Heart right ventricle (tissue), 16 donors: ENCODE measurements at regions not wholly inside any gene's neighbourhood (a gene's known extent, or its start where the extent isn't known, plus 50 kb on each side); places are given as distances from the start of the nearest gene placed in this dataset.
A peak's percentile ranks its signal among the peaks of the same experiment; 100 is the strongest.

ENCODE experiments used
- ATAC-seq, 8 donors: fragments of 200-7000 bp; cut with Tn5 transposase; one replicate each; pipeline ENCODE4 v1.9.1; 2020; ENCODE audit warnings: mild to moderate bottlenecking in 8 of 8, moderate library complexity in 8 of 8, moderate number of reproducible peaks in 1 of 8
- DNase-seq, 2 donors: peaks; one replicate each; pipeline ENCODE4 v3.0.0-alpha.2; 2020
- H3K27ac ChIP-seq, 10 donors: fragments of 200-600 bp; sonication (generic) in 2 of 10; one replicate each; pipeline versions ENCODE4 v1.5.0 to v1.8.0; 2020 to 2022; ENCODE audit warnings: mild to moderate bottlenecking in 3 of 10
- H3K27me3 ChIP-seq, 7 donors: fragments of 200-600 bp; one replicate each; pipeline ENCODE4 v1.8.0; 2021 to 2022; ENCODE audit warnings: mild to moderate bottlenecking in 2 of 7
- H3K36me3 ChIP-seq, 9 donors: fragments of 200-600 bp; sonication (generic) in 1 of 9; one replicate each; pipeline versions ENCODE4 v1.5.0 to v1.8.0; 2020 to 2022; ENCODE audit warnings: mild to moderate bottlenecking in 2 of 9
- H3K4me1 ChIP-seq, 9 donors: fragments of 200-600 bp; sonication (generic) in 1 of 9; one replicate each; pipeline versions ENCODE4 v1.5.0 to v1.8.0; 2020 to 2022; ENCODE audit warnings: mild to moderate bottlenecking in 4 of 9
- H3K4me3 ChIP-seq, 10 donors: fragments of 200-600 bp; sonication (generic) in 2 of 10; one replicate each; pipeline versions ENCODE4 v1.5.0 to v1.8.0; 2020 to 2022; ENCODE audit warnings: mild to moderate bottlenecking in 7 of 10, moderate library complexity in 2 of 10
- H3K9me3 ChIP-seq, 11 donors: fragments of 200-600 bp in 10 of 11; sonication (generic) in 2 of 11; one replicate each; pipeline versions ENCODE4 v1.5.0 to v1.8.0; 2013 to 2022; ENCODE audit warnings: mild to moderate bottlenecking in 2 of 11, control low read depth in 1 of 11, moderate library complexity in 1 of 11
- CTCF ChIP-seq, 9 donors: fragments of 200-600 bp; sonication (generic) in 2 of 9; IDR thresholded peaks; one replicate each; pipeline versions ENCODE4 v1.5.0 to v1.8.0; 2021 to 2022; ENCODE audit warnings: antibody characterized with exemption in 9 of 9, mild to moderate bottlenecking in 5 of 9, moderate library complexity in 1 of 9
- whole genome bisulfite sequencing, 2 donors: extraction: QIAGEN DNeasy Blood & Tissue Kit; methylation state at CpG; one replicate each; pipeline ENCODE4 v1.1.7; 2013; ENCODE audit warnings: inconsistent platforms in 1 of 2; 5-methylcytosine and 5-hydroxymethylcytosine counted together
- intact Hi-C, 10 donors: fragments of 100-400 bp; cut with DNase I; formaldehyde crosslinking; loops; one replicate each; pipeline versions ENCODE4 v1.11.1 to v1.14.2; 2022
- donor health status: Arrhythmogenic right ventricular cardiomyopathy.
- donor health status: ischemic (EF 13 %, LVEDD 7.1; RV severe dilation, severe dysfunction).
- donor health status: healthy with polysubstance abuse.
- donor health status: DM: no; HTN: yes; CAD: no.
- donor health status: DM: no; HTN: no; CAD: no.
- donor health status: ischemic (EF 25% LVEDD 6.9; RV normal size, moderate dysfunction).
- donor health status: ischemic (EF 25% LVEDD 5.7; RV mildly dilated, moderate dysfunction).
- donor health status: healthy.
- donor health status: DM: yes; HTN: yes; CAD: no.
- donor health status: Ischemic cardiomyopathy.
- donor health status: ischemic (EF 35%, LVEDD 5.7; RV mildly dilated, moderate dysfunction).
- donor health status: nonischemic (EF 11% LVEDD 7.7; RV severe dilation, severe dysfunction).
- donor health status: DM: yes; HTN: yes; CAD: no.
- donor health status: PGD.
- donor health status: ischemic (EF 29% LVEDD 5.4; RV normal size, mild dysfunction).
- donor health status: nonischemic (EF 23%, LVEDD 6.1; RV moderate dilation, normal function).

- WGBS, 2 donors, result 12 to 18% methylated on average over 1 of the region's 1 CpG
- Histone ChIP-seq H3K36me3 (no peaks in the 10 kb centered on the region), H3K9me3 (no peaks in the 10 kb centered on the region), H3K27me3 (no peaks in the 10 kb centered on the region), H3K27ac (peak overlapping the region; percentile 80 to 94 (median 86)), H3K4me1 (peaks cover 26 to 87% (median 56%) of the 10 kb centered on the region in 9 donors), H3K4me3 (no peak overlapping the region)
- DNase-seq (peak; percentile 38 to 57), ATAC-seq (peak in 6 of 8 donors; percentile 33 to 65 (median 60))
- intact Hi-C loops, result loop anchor here in 2 of 10 donors (5.0 kb wide), 1 partner anchor 243 kb away; the partner anchor contains the start of gene KALRN (in 2 of the 2)
- TF ChIP-seq CTCF (IDR thresholded peaks at IDR 0.05), result no peak
These were observed 283.5 kb upstream of the ROPN1 start for GRCh38 chr3:124275412-124275811.

GRCh38 chr3:124276133-124276532, 284.2 kb upstream of the ROPN1 start:
- Histone ChIP-seq H3K4me1 (peaks cover 26 to 92% (median 56%) of the 10 kb centered on the region in 9 donors), H3K9me3 (no peaks in the 10 kb centered on the region), H3K27me3 (no peaks in the 10 kb centered on the region), H3K27ac (peak overlapping the region; percentile 80 to 94 (median 86)), H3K36me3 (no peaks in the 10 kb centered on the region), H3K4me3 (no peak overlapping the region)
- ATAC-seq (peak in 4 of 8 donors; percentile 1 to 30 (median 6)), DNase-seq (no peak)
- TF ChIP-seq CTCF (IDR thresholded peaks at IDR 0.05), result no peak
- intact Hi-C loops, result loop anchor here in 4 of 10 donors (1.0 to 5.0 kb wide), 4 partner anchors 27 to 244 kb away; partner anchors contain the start of gene KALRN (in 3 of the 4)
- 66 to 69% methylated on average over 3 of the region's 3 CpGs for WGBS, 2 donors

- no peak for TF ChIP-seq CTCF (IDR thresholded peaks at IDR 0.05)
- Histone ChIP-seq H3K27ac (peak overlapping the region; percentile 80 to 94 (median 86)), H3K9me3 (no peaks in the 10 kb centered on the region), H3K36me3 (no peaks in the 10 kb centered on the region), H3K4me3 (no peak overlapping the region), H3K27me3 (no peaks in the 10 kb centered on the region), H3K4me1 (peaks cover 26 to 93% (median 56%) of the 10 kb centered on the region in 9 donors)
- ATAC-seq (peak in 4 of 8 donors; percentile 1 to 15 (median 12)), DNase-seq (no peak)
- 83 to 86% methylated on average over 8 of the region's 8 CpGs for WGBS, 2 donors
- intact Hi-C loops, result loop anchor here in 4 of 10 donors (1.0 to 5.0 kb wide), 5 partner anchors 28 to 244 kb away; partner anchors contain the start of gene KALRN (in 3 of the 4)
These were observed 284.7 kb upstream of the ROPN1 start for GRCh38 chr3:124276539-124277143.

DNA sequence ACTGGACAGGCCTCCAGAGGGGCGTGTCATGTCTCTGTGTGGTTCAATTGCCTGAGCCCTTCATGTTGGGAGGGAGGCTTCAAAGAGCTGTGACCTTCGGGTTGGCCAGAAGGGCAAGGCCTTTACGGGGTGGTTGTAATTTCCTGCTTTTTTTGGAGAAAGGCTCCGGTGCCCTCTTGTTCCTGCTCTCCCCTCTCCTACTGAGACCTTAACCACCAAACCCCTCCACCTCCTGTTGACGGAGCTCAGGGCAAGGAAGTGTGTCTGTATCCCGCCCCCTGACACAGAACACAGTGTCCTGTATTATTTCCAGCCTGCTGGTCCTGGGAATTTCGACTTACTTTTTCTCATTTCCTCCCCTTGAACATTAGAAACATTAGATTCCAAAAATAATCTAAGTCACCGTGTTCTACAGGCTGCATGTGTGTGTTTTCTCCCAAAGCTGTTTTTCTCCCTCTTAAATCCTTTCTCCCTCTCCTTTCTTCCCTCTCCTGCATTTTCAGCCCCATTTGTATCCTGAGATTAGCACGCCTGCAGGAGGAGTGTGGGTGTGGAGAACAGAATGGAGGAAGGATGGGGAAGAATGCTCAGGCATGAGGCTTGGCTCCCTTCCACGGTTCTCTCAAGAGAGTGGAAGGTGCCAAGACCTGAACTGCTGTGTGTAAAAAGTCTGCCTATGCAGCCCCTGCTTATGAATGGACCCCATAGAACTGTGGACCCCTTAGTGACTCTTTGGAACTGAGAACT, 285.4 kb upstream of the ROPN1 start:
- WGBS, 2 donors, result 32 to 52% methylated on average over 10 of the region's 10 CpGs
- Histone ChIP-seq H3K27me3 (no peaks in the 10 kb centered on the region), H3K4me1 (peaks cover 25 to 98% (median 60%) of the 10 kb centered on the region in 9 donors), H3K36me3 (no peaks in the 10 kb centered on the region), H3K27ac (peak overlapping the region; percentile 80 to 94 (median 86)), H3K9me3 (no peaks in the 10 kb centered on the region), H3K4me3 (no peak overlapping the region)
- TF ChIP-seq CTCF (IDR thresholded peaks at IDR 0.05), result peak in 2 of 9 donors; percentile 22 to 30
- intact Hi-C loops, result loop anchor here in 4 of 10 donors (1.0 to 5.0 kb wide), 4 partner anchors 29 to 245 kb away; partner anchors contain the start of gene KALRN (in 2 of the 4)
- ATAC-seq (peak in 7 of 8 donors; percentile 66 to 89 (median 81)), DNase-seq (peak in 1 of 2 donors; percentile 53)
